IMR-90 (cell line): ENCODE measurements at regions not wholly inside any gene's neighbourhood (a gene's known extent, or its start where the extent isn't known, plus 50 kb on each side); places are given as distances from the start of the nearest gene placed in this dataset.

Experiments
- ATAC-seq: fragments of 200-7000 bp; cut with Tn5 transposase; 2 replicates; pipeline ENCODE4 v1.9.1; 2020; ENCODE audit warnings: low read depth, mild to moderate bottlenecking, moderate library complexity
- BruUV-seq: library from RNA; stranded (reverse); fragments of 400-500 nt; replicated peaks from 2 replicates; lab custom pipeline; 2021; lab: Mats Ljungman, UMichigan
- CTCF ChIA-PET: fragments of 300-600 bp; formaldehyde crosslinking; extraction: SDS; loops from one replicate; lab custom pipeline; 2021; ENCODE audit warnings: antibody characterized with exemption; lab: Yijun Ruan, JAX
- POLR2A ChIA-PET: fragments of 300-600 bp; sonication (Branson Sonifier 250); formaldehyde crosslinking; loops from one replicate; lab custom pipeline; 2022; ENCODE audit warnings: antibody characterized with exemption; ENCODE audit not compliant: unreplicated experiment; lab: Charles Lee
- DNase-seq: peaks from one replicate; pipeline ENCODE4 v3.0.0; 2013
- H2AFZ ChIP-seq: replicated peaks from 2 replicates; pipeline ENCODE3; 2013; ENCODE audit warnings: low read length, mild to moderate bottlenecking; ENCODE audit not compliant: poor library complexity
- H2AK5ac ChIP-seq: 2 replicates; pipeline ENCODE4 v1.6.1; 2013; ENCODE audit warnings: low read depth, low read length, inconsistent platforms
- H2AK9ac ChIP-seq: replicated peaks from 2 replicates; pipeline ENCODE3; 2013; ENCODE audit warnings: mild to moderate bottlenecking, low read depth, low read length, moderate library complexity; ENCODE audit not compliant: poor library complexity
- H2BK120ac ChIP-seq: 2 replicates; pipeline ENCODE4 v1.6.1; 2013; ENCODE audit warnings: low read depth, low read length, inconsistent platforms
- H2BK15ac ChIP-seq: 3 replicates; pipeline ENCODE4 v1.6.1; 2013; ENCODE audit warnings: low read depth, low read length, inconsistent platforms
- H2BK20ac ChIP-seq: 2 replicates; pipeline ENCODE4 v1.6.1; 2013; ENCODE audit warnings: low read depth, mild to moderate bottlenecking, inconsistent platforms, low read length, moderate library complexity
- H2BK5ac ChIP-seq: 2 replicates; pipeline ENCODE4 v1.6.1; 2013; ENCODE audit warnings: mild to moderate bottlenecking, low read depth, low read length, inconsistent platforms; ENCODE audit not compliant: poor library complexity, severe bottlenecking
- H3K14ac ChIP-seq: replicated peaks from 2 replicates; pipeline ENCODE4 v1.6.1; 2013; ENCODE audit warnings: low read depth, low read length, inconsistent platforms
- H3K18ac ChIP-seq: 2 replicates; pipeline ENCODE4 v1.6.1; 2013; ENCODE audit warnings: low read depth, low read length, control low read depth
- H3K23ac ChIP-seq: 2 replicates; pipeline ENCODE4 v1.6.1; 2013; ENCODE audit warnings: low read depth, low read length, inconsistent platforms
- H3K27ac ChIP-seq: 2 replicates; pipeline ENCODE4 v1.5.1; 2013; ENCODE audit warnings: mild to moderate bottlenecking, control low read depth, low read length; ENCODE audit not compliant: insufficient read depth
- H3K27me3 ChIP-seq: 2 replicates; pipeline ENCODE4 v1.6.1; 2013; ENCODE audit warnings: low read length; ENCODE audit not compliant: control insufficient read depth, insufficient read depth
- H3K36me3 ChIP-seq: 2 replicates; pipeline ENCODE4 v1.6.1; 2013; ENCODE audit warnings: low read length, mixed read lengths; ENCODE audit not compliant: control insufficient read depth, insufficient read depth
- H3K4ac ChIP-seq: 2 replicates; pipeline ENCODE4 v1.6.1; 2013; ENCODE audit warnings: low read depth, low read length, inconsistent platforms
- H3K4me1 ChIP-seq: 2 replicates; pipeline ENCODE4 v1.6.1; 2013; ENCODE audit warnings: low read length, mixed read lengths; ENCODE audit not compliant: control insufficient read depth, insufficient read depth
- H3K4me2 ChIP-seq: 2 replicates; pipeline ENCODE4 v1.6.1; 2013; ENCODE audit warnings: low read depth, mild to moderate bottlenecking, control low read depth, low read length, moderate library complexity
- H3K4me3 ChIP-seq: 2 replicates; pipeline ENCODE4 v1.5.1; 2013; ENCODE audit warnings: low read depth, mild to moderate bottlenecking, control low read depth, low read length, moderate library complexity; ENCODE audit not compliant: insufficient read depth
- H3K56ac ChIP-seq: 2 replicates; pipeline ENCODE4 v1.6.1; 2013; ENCODE audit warnings: low read length, inconsistent platforms; ENCODE audit not compliant: insufficient read depth; ENCODE audit errors: extremely low read depth
- H3K79me1 ChIP-seq, 2 experiments: 2 replicates each; pipeline ENCODE4 v1.6.1; 2013; ENCODE audit warnings: low read length in 2 of 2, inconsistent platforms in 1 of 2, low read depth in 1 of 2
- H3K9ac ChIP-seq: 2 replicates; pipeline ENCODE4 v1.6.1; 2013; ENCODE audit warnings: low read depth, low read length, control low read depth
- H3K9me1 ChIP-seq: 2 replicates; pipeline ENCODE4 v1.6.1; 2013; ENCODE audit warnings: low read length, inconsistent platforms; ENCODE audit not compliant: insufficient read depth
- H3K9me3 ChIP-seq: 2 replicates; pipeline ENCODE4 v1.6.1; 2013; ENCODE audit warnings: low read length; ENCODE audit not compliant: control insufficient read depth, insufficient read depth
- H4K20me1 ChIP-seq: 2 replicates; pipeline ENCODE4 v1.6.1; 2013; ENCODE audit warnings: low read length, inconsistent platforms; ENCODE audit not compliant: insufficient read depth
- H4K5ac ChIP-seq: 2 replicates; pipeline ENCODE4 v1.6.1; 2013; ENCODE audit warnings: mild to moderate bottlenecking, low read depth, low read length, control low read depth
- H4K8ac ChIP-seq, 2 experiments: 2 replicates each; pipeline ENCODE4 v1.6.1; 2013; ENCODE audit warnings: low read depth in 2 of 2, low read length in 2 of 2, control low read depth in 1 of 2, inconsistent platforms in 1 of 2
- H4K91ac ChIP-seq: 2 replicates; pipeline ENCODE4 v1.6.1; 2013; ENCODE audit warnings: low read depth, low read length, inconsistent platforms; ENCODE audit not compliant: insufficient read depth
- BHLHE40 ChIP-seq: fragments of 150-350 bp; IDR thresholded peaks from 2 replicates; pipeline ENCODE4 v1.6.1; 2016; ENCODE audit warnings: mild to moderate bottlenecking, low read depth, low read length
- CEBPB ChIP-seq: IDR thresholded peaks from 2 replicates; pipeline ENCODE4 v1.6.1; 2012; ENCODE audit warnings: low read depth, low read length, improper control_type of control experiment
- CTCF ChIP-seq: conservative IDR thresholded peaks from 2 replicates; pipeline ENCODE4 v1.5.1; 2012; ENCODE audit warnings: mild to moderate bottlenecking, low read depth, low read length, improper control_type of control experiment
- ELK1 ChIP-seq: fragments of 150-350 bp; IDR thresholded peaks from 2 replicates; pipeline ENCODE4 v1.6.1; 2016; ENCODE audit warnings: low read depth, mild to moderate bottlenecking, low read length, moderate library complexity, borderline replicate concordance
- FOS ChIP-seq: fragments of 150-350 bp; IDR thresholded peaks from 2 replicates; pipeline ENCODE4 v1.6.1; 2016; ENCODE audit warnings: low read depth, low read length
- MAZ ChIP-seq: IDR thresholded peaks from 2 replicates; pipeline ENCODE4 v1.6.1; 2012; ENCODE audit warnings: low read depth, mild to moderate bottlenecking, low read length, improper control_type of control experiment, moderate library complexity, borderline replicate concordance
- MXI1 ChIP-seq: IDR thresholded peaks from 2 replicates; pipeline ENCODE4 v1.6.1; 2012; ENCODE audit warnings: low read depth, mild to moderate bottlenecking, low read length, moderate library complexity, borderline replicate concordance
- NFE2L2 ChIP-seq: fragments of 150-350 bp; IDR thresholded peaks from 2 replicates; pipeline ENCODE4 v1.6.1; 2016; ENCODE audit warnings: low read depth, mild to moderate bottlenecking, low read length
- POLR2A ChIP-seq: IDR thresholded peaks from 2 replicates; pipeline ENCODE4 v1.6.1; 2012; ENCODE audit warnings: mild to moderate bottlenecking, low read depth, low read length
- RAD21 ChIP-seq: IDR thresholded peaks from 2 replicates; pipeline ENCODE4 v1.6.1; 2012; ENCODE audit warnings: low read length, improper control_type of control experiment
- RCOR1 ChIP-seq: IDR thresholded peaks from 2 replicates; pipeline ENCODE4 v1.6.1; 2012; ENCODE audit warnings: mild to moderate bottlenecking, low read length, improper control_type of control experiment; ENCODE audit not compliant: insufficient replicate concordance
- RFX5 ChIP-seq: IDR thresholded peaks from 2 replicates; pipeline ENCODE4 v1.8.0; 2012; ENCODE audit warnings: low read depth, mild to moderate bottlenecking, low read length, moderate library complexity
- SMC3 ChIP-seq: fragments of 150-350 bp; IDR thresholded peaks from 2 replicates; pipeline ENCODE4 v1.6.1; 2016; ENCODE audit warnings: low read depth, mild to moderate bottlenecking, antibody characterized with exemption, low read length, moderate library complexity
- USF2 ChIP-seq: fragments of 150-350 bp; IDR thresholded peaks from 2 replicates; pipeline ENCODE4 v1.6.1; 2017; ENCODE audit warnings: mild to moderate bottlenecking, antibody characterized with exemption, low read length, low read depth
- WGBS, 2 experiments: methylation state at CpG; one replicate each; pipeline versions ENCODE4 v1.1.5 to v1.1.7; 2013; ENCODE audit warnings: missing lambda C conversion rate in 2 of 2; ENCODE audit not compliant: insufficient read length in 1 of 2; ENCODE audit errors: extremely low coverage in 2 of 2; 5-methylcytosine and 5-hydroxymethylcytosine counted together
- dilution Hi-C: fragments of 300-500 bp; cut with HindIII; formaldehyde crosslinking; loops from one replicate; pipeline ENCODE4 v1.14.3; 2018; ENCODE audit warnings: low sequenced_read_pairs; ENCODE audit not compliant: unreplicated experiment
- in situ Hi-C: fragments of 300-500 bp; cut with MboI; formaldehyde crosslinking; loops from 3 replicates; pipeline ENCODE4 v1.14.3; 2019; ENCODE audit warnings: low sequenced_read_pairs, inconsistent platforms, mixed read lengths
- intact Hi-C: fragments of 100-400 bp; cut with micrococcal nuclease; formaldehyde crosslinking; loops from 2 replicates; pipeline ENCODE4 v1.10.0; 2022

GRCh38 chr17:74146196-74146595 is 57.3 kb upstream of the RPL38 start:
- no peaks in the 10 kb centered on the region for H3K27me3 ChIP-seq
- H3K9me1 ChIP-seq = no peaks in the 10 kb centered on the region
- dilution Hi-C loops = no loop called here
- no peaks in the 10 kb centered on the region for H4K20me1 ChIP-seq
- H3K4me3 ChIP-seq = no peak overlapping the region
- intact Hi-C loops = no loop called here
- H2BK15ac ChIP-seq = no peak overlapping the region
- no peak overlapping the region for H2BK120ac ChIP-seq
- H3K4me1 ChIP-seq = no peaks in the 10 kb centered on the region
- H3K9ac ChIP-seq = no peak overlapping the region
- no peak overlapping the region for H2AK9ac ChIP-seq
- H3K14ac ChIP-seq = no peak overlapping the region
- CTCF ChIA-PET = no interaction called here
- peaks cover 26% of the 10 kb centered on the region for H3K9me3 ChIP-seq
- DNase-seq (no peak), ATAC-seq (no peak)
- H3K4ac ChIP-seq = no peak overlapping the region
- no peak overlapping the region for H3K56ac ChIP-seq
- H2AK5ac ChIP-seq = no peak overlapping the region
- no peak overlapping the region for H4K91ac ChIP-seq
- no peak overlapping the region for H3K27ac ChIP-seq
- H4K5ac ChIP-seq = no peak overlapping the region
- H3K79me1 ChIP-seq = no peaks in the 10 kb centered on the region
- H2BK5ac ChIP-seq = no peak overlapping the region
- POLR2A ChIA-PET = no interaction called here
- H2BK20ac ChIP-seq = no peak overlapping the region
- no peak overlapping the region for H3K4me2 ChIP-seq
- H3K18ac ChIP-seq = no peak overlapping the region
- H3K36me3 ChIP-seq = no peaks in the 10 kb centered on the region
- H3K23ac ChIP-seq = no peak overlapping the region
- H4K8ac ChIP-seq = no peak overlapping the region
- no peak overlapping the region for H2AFZ ChIP-seq
- no TSS peak for BruUV-seq
- TF ChIP-seq CEBPB (no peak), NFE2L2 (no peak), POLR2A (no peak), RFX5 (no peak), FOS (no peak), RCOR1 (no peak), CTCF (no peak), ELK1 (no peak), BHLHE40 (no peak), USF2 (no peak), MXI1 (no peak), MAZ (no peak), RAD21 (no peak), SMC3 (no peak)
- in situ Hi-C loops = no loop called here
- WGBS, 2 experiments = no CpG with 5 or more reads among the region's 3 CpGs
